ENCODE measurements at regions not wholly inside any gene's neighbourhood (a gene's known extent, or its start where the extent isn't known, plus 50 kb on each side); places are given as distances from the start of the nearest gene placed in this dataset.

- no peak for DNase-seq (ENCODE audit: low read depth)
These were observed 1277.3 kb downstream of the SLC16A7 start for GRCh38 chr12:60872850-60873713.

- no peak for DNase-seq (ENCODE audit: low read depth)
These were observed 1278.3 kb downstream of the SLC16A7 start for GRCh38 chr12:60874091-60874490.

DNA sequence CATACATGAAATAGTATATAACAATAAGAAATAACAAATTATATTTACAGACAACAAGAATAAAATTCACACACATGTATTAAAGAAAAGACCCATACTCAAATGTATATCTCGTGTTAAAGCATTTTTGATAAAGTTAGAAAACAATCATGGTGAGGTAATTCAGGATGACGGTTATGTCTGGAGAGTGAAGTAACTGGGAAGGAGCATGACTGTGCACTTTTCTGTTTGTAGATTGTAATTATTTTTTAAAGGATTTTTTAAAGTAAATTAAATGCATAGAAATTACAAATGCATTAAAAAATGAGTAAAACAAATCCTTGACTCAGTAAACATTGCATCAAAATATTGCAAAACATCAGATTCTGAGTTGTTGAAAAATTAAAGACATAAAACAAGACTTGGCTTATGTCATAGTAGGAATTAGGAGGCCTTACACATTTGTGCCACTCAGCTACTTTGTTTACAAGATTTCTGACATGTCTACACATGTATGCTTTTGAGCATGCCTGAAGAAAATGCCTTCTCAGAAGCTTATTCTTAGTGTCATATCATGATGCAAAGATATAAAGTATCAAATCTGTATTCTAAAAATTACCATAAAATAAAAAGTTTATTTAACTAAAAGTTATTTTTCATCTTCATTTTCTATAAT is 1325.1 kb downstream of the SLC16A7 start:
- no peak for DNase-seq (ENCODE audit: low read depth)

DNA sequence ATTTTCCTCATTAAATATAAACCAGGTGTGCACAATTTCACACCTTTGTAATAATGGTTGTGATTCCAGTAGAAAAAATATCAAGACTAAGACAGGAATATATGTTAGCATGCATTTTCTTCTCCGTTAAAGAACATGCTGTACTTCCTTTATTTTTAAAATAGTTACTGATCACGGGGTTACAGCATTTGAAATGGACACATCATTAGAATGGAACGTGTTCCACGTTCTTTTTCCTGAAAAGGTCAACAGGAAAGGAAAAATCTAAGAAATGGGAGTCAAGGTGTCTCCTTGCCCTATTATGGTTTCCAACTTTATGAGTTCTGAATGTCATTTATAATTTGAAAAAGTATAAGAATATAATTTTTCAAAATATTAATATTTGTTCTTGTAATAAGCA is 1325.7 kb downstream of the SLC16A7 start:
- no peak for DNase-seq (ENCODE audit: low read depth)

DNA sequence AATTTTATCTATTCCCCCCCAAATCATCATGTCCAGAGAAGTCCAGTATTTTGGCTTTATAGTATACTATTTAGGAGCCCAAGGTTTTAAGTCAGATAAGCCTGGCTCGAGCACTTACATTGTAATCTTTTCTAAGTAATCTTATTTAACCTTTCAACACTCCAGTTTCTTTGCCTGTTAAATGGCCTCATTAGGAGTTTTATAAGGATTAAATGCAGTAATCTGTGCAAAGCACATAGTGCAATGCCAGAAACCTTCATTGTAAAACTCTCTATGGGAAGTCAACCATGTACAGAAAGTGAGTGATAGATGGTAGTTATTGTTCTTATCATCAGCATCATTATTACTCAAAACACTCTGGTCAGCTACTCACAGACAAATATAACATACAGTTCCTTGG is 1330.4 kb downstream of the SLC16A7 start:
- DNase-seq (ENCODE audit: low read depth), result no peak

DNA sequence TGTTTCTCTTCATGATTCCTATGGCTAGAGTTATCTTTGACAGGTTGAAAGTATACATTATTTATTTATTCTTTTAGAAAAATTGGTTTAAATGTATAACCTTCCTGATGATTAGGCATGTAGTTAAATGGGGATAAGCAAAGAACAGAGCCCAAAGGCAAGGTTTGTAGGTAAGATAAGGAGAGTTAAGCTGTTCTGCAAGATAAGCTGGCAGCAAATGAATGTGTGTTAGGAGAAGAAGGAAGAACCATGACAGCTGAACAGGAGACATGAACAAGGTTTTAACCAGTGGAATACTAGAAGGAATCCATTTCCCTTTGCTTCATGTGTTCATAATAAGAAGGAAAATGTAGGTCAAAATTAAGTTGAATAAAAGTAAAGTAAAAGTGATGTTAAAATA is 1330.1 kb upstream of the USP15 start:
- DNase-seq (ENCODE audit: low read depth), result no peak

- no peak for DNase-seq (ENCODE audit: low read depth)
These were observed 1324.0 kb upstream of the USP15 start for GRCh38 chr12:60935981-60936761.

DNA sequence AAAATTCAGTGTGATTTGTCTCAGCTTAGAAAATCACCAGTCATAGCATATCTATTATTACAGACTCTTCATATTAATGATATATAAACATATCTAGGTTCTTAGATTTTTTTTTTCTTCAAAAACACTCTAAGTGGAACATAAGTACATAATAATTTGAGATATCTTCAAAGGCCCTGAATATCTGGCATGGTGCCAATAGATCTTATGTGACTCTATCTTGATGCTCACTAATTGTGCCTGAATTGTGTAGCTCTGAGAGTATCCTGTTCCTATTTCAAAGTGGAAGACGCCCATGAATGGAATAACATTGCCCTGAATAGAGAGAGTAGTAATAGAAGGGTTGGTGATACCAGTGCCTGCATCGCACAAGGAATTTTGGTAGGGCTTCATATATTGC is 1312.7 kb upstream of the USP15 start:
- no peak for DNase-seq (ENCODE audit: low read depth)

- DNase-seq (ENCODE audit: low read depth), result no peak
These were observed 1293.1 kb upstream of the USP15 start for GRCh38 chr12:60967128-60967527.

DNA sequence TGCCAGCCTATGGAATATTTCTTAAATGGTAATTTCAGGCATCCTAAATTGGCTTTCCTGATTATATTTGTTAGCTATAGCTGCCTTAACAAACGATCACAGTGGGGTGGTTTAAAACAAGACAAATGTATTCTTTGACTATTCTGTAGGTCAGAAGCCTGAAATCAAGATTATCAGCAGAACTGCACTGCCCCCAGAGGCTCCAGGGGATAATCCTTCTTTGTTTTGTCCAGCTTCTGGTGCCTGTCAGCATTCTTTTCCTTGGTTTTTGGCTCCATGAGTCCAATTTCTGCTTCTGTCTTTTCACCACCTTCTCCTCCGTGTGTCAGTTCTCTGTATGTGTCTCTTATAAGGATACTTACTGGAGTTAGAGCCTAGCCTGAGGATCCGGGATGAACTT is 1282.2 kb upstream of the USP15 start:
- DNase-seq (ENCODE audit: low read depth), result no peak

DNA sequence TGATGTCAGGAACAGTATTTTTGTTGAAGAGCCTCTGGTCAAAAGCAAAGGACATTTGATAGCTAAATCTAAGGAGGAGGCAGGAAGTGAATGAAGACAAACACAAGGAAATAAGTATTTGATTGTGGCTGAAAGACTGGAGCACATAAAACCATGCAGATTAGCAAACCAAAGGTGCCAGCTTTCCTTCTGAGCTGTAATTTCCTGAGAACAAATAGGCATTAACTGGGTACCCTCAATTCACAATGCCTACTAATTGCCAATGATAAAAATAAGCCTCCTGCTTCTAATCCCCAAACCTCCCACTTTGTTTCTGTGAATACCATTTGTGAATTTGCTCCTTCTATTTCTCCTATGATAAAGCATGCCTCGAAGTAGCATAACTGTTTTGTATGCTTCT is 1279.6 kb upstream of the USP15 start:
- DNase-seq (ENCODE audit: low read depth), result no peak

- no peak for DNase-seq (ENCODE audit: low read depth)
These were observed 1278.7 kb upstream of the USP15 start for GRCh38 chr12:60981473-60981872.

DNA sequence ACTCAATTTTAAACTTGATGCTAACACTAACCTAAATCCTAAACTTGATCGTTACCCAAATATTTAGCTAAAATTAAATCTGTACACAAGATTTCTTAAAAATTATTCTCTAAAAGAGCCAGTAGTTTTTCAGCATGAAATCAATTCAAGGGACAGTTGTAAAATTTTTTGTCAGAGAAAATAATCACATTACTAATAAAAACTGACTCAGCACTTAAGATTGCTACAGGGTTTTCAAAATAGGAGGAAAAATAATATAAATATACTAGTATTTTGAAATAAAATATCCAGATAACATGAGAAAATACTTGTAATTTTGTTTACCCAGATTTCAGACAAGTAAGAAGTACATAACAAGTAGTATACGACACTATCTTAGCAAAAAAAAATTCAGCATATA is 1268.1 kb upstream of the USP15 start:
- no peak for DNase-seq (ENCODE audit: low read depth)

DNA sequence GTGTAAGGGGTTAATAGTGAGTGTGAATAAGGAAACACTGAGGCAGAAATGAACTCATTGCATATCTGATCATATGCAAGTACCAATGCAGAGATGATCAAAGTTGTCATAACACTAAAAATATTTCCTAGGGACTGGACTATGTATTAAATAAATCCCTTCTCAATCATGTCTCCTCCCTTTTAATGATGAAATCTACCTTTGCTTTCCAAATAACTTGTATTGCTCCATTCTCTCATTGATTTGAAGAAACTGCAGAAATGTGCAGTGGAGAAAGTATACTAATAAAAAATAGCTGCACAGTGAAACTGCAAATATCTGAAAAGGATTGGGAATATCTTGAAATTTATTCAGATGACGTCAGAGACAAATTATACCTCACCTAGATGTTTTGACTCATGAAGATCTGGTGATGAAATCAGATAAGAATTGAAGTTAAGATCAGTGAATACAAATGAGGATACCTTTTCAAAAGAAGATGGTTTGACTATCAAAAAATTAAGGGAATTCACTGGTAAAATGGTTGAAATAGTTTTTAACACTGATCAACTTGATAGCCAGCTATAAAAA is 1264.9 kb upstream of the USP15 start:
- no peak for DNase-seq (ENCODE audit: low read depth)

DNA sequence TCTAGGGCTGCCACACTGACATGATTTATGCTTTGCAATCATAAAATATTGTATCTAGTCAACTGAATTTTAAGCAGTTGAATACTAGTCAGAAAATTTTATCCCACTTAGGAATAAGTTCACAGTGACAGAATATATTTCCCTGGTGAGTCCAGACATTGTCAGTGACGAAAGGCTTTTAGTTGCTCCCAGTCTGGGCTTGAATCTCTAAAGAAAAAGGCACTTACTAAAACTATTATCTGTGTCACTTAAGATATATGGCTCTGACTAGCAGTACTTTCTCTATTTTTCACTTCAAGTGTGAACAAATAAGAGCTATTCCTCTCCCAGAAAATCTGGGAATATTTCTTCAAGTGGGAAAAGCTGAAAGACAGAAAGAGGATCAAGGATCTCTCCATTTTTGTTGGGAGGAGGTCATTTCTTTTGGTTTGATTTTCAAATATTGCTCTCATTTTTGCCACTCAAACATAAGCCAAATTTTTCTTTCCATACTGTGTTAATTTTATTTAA is 1262.3 kb upstream of the USP15 start:
- DNase-seq (ENCODE audit: low read depth), result no peak

DNA sequence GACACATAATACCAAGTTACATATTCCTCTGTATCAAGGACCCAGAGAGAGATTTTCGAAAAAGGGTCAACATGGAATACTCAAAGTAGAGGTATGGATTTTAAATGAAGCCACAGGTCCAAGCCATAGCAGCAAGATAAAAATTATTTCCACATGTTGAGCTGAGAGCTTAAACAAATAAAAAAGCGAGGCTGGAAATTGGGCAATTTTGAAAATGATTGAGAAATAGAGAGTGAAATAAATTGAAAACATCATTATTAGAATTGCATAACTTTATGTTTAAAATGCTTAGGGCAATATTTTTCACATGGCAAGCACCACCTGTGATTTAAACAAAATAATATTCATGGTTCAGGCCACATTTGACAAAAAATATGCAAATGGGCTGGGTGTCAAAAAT is 1251.0 kb upstream of the USP15 start:
- no peak for DNase-seq (ENCODE audit: low read depth)

GRCh38 chr12:61011767-61012423 is 1248.3 kb upstream of the USP15 start:
- DNase-seq (ENCODE audit: low read depth), result no peak

DNA sequence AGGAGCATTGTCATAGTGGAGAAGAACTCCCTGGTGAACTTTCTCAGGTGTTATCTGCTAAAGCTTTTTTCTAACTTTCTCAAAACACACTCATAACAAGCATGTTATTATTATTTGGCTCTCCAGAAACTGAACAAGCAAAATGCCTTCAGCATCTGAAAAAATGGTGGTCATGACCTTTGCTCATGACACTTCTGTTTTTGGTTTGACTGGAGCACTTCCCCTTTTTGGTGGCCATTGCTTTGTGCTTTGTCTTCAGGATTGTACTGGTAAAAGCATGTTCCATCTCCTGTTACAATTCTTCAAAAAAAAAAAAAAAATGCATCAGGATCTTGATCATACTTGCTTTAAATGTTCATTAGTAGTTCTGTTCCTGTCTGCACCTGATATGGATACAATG is 1241.6 kb upstream of the USP15 start:
- no peak for DNase-seq (ENCODE audit: low read depth)

DNA sequence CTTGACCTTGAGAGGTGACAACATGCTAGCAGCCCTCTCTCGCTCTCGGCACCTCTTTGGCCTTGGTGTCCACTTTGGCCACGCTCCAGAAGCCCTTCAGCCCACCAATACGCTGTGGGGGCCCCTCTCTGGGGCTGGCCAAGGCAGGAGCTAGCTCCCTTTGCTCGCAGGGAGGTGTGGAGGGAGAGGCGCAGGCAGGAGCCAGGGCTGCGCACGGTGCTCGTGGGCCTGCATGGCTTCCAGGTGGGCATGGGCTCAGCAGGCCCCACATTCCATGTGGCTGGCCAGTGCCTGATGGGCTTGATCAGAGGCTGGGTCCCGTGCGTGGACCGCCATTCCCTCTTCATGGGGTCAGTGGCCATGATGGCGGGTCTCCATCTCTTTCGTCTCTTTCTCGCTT is 1237.0 kb upstream of the USP15 start:
- DNase-seq (ENCODE audit: low read depth), result no peak

DNA sequence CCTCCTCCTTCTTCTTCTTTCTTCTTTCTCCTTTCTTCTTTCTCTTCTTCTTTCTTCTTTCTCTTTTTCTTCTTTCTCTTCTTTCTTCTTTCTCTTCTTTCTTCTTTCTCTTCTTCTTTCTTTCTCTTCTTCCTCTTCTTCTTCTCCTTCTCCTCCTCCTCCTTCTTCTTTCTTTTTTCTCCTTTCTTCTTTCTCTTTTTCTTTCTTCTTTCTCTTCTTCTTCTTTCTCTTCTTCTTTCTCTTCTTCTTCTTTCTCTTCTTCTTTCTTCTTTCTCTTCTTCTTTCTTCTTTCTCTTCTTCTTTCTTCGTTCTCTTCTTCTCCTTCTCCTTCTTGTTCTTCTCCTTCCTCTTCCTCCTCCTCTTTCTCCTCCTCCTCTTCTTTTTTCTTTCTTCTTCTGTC is 1230.7 kb upstream of the USP15 start:
- DNase-seq (ENCODE audit: low read depth), result no peak

- no peak for DNase-seq (ENCODE audit: low read depth)
These were observed 1222.4 kb upstream of the USP15 start for GRCh38 chr12:61037792-61038191.

DNA sequence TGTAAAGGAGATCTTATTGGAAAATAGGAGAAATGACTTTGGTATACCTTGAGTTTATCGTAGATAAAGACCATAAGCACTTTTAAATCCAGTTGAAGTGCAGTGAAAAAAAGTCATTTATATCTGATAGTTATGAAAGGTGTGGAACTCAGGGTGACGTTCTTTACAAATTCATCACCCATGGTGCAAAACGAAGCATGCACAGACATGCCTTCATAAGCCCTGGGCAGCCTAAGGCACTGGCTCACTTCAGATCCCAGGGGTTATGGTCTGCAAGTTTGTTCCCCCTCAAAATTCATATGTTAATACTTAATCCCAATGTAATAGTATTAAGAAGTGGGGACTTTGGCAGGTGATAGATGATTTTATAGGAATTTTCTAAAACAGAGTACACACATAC is 1216.4 kb upstream of the USP15 start:
- DNase-seq (ENCODE audit: low read depth), result no peak
